ENCODE measurements at regions not wholly inside any gene's neighbourhood (a gene's known extent, or its start where the extent isn't known, plus 50 kb on each side); places are given as distances from the start of the nearest gene placed in this dataset.

GRCh38 chr6:11930240-11930639 lies 81.9 kb upstream of the HIVEP1 start:
- H2AFZ ChIP-seq (ENCODE audit: low read depth, low read length): no peak overlapping the region
- peaks cover 13% of the 10 kb centered on the region for H3K4me1 ChIP-seq (ENCODE audit: low read length)
- no peak overlapping the region for H3K9ac ChIP-seq (ENCODE audit: low read length)
- no peaks in the 10 kb centered on the region for H3K9me3 ChIP-seq (ENCODE audit: insufficient read depth, low read length)
- no peak overlapping the region for H3K4me3 ChIP-seq (ENCODE audit: low read length)
- no peaks in the 10 kb centered on the region for H3K79me2 ChIP-seq (ENCODE audit: low read length)
- H4K20me1 ChIP-seq (ENCODE audit: insufficient read depth, low read length): no peaks in the 10 kb centered on the region
- no peak overlapping the region for H3K4me2 ChIP-seq (ENCODE audit: low read length)
- H3K27ac ChIP-seq (ENCODE audit: low read length): no peak overlapping the region
- H3K27me3 ChIP-seq (ENCODE audit: low read depth, low read length): no peaks in the 10 kb centered on the region
- TF ChIP-seq EZH2phosphoT487 (IDR thresholded peaks at IDR 0.05; ENCODE audit: low read depth): no peak
- TF ChIP-seq CTCF (IDR thresholded peaks at IDR 0.05; ENCODE audit: low read depth, low read length): no peak
- H3K36me3 ChIP-seq (replicated peaks; ENCODE audit: low read depth, low read length): no peaks in the 10 kb centered on the region

GRCh38 chr6:11929241-11929835 lies 82.8 kb upstream of the HIVEP1 start:
- Histone ChIP-seq H3K36me3 (replicated peaks; ENCODE audit: low read depth, low read length) (no peaks in the 10 kb centered on the region), H3K9me3 (ENCODE audit: insufficient read depth, low read length) (no peaks in the 10 kb centered on the region), H3K27ac (ENCODE audit: low read length) (no peak overlapping the region), H3K4me1 (ENCODE audit: low read length) (peaks cover 13% of the 10 kb centered on the region), H4K20me1 (ENCODE audit: insufficient read depth, low read length) (no peaks in the 10 kb centered on the region), H2AFZ (ENCODE audit: low read depth, low read length) (no peak overlapping the region), H3K4me3 (ENCODE audit: low read length) (no peak overlapping the region), H3K79me2 (ENCODE audit: low read length) (no peaks in the 10 kb centered on the region), H3K27me3 (ENCODE audit: low read depth, low read length) (no peaks in the 10 kb centered on the region), H3K4me2 (ENCODE audit: low read length) (no peak overlapping the region), H3K9ac (ENCODE audit: low read length) (no peak overlapping the region)
- no peak for TF ChIP-seq CTCF (IDR thresholded peaks at IDR 0.05; ENCODE audit: low read depth, low read length)
- no peak for TF ChIP-seq EZH2phosphoT487 (IDR thresholded peaks at IDR 0.05; ENCODE audit: low read depth)

GRCh38 chr6:11926594-11927407 lies 85.3 kb upstream of the HIVEP1 start:
- Histone ChIP-seq H3K9me3 (ENCODE audit: insufficient read depth, low read length) (no peaks in the 10 kb centered on the region), H3K36me3 (replicated peaks; ENCODE audit: low read depth, low read length) (no peaks in the 10 kb centered on the region), H3K27ac (ENCODE audit: low read length) (no peak overlapping the region), H4K20me1 (ENCODE audit: insufficient read depth, low read length) (no peaks in the 10 kb centered on the region), H3K4me3 (ENCODE audit: low read length) (no peak overlapping the region), H2AFZ (ENCODE audit: low read depth, low read length) (no peak overlapping the region), H3K27me3 (ENCODE audit: low read depth, low read length) (no peaks in the 10 kb centered on the region), H3K79me2 (ENCODE audit: low read length) (no peaks in the 10 kb centered on the region), H3K4me1 (ENCODE audit: low read length) (peaks cover 13% of the 10 kb centered on the region), H3K9ac (ENCODE audit: low read length) (no peak overlapping the region), H3K4me2 (ENCODE audit: low read length) (no peak overlapping the region; the same call in 1 of the 2 replicates)
- TF ChIP-seq CTCF (IDR thresholded peaks at IDR 0.05; ENCODE audit: low read depth, low read length): no peak
- TF ChIP-seq EZH2phosphoT487 (IDR thresholded peaks at IDR 0.05; ENCODE audit: low read depth): no peak

- no peak overlapping the region for H2AFZ ChIP-seq (ENCODE audit: low read depth, low read length)
- H3K27me3 ChIP-seq (ENCODE audit: low read depth, low read length): no peaks in the 10 kb centered on the region
- H4K20me1 ChIP-seq (ENCODE audit: insufficient read depth, low read length): no peaks in the 10 kb centered on the region
- no peak overlapping the region for H3K9ac ChIP-seq (ENCODE audit: low read length)
- no peak overlapping the region for H3K4me2 ChIP-seq (ENCODE audit: low read length)
- no peaks in the 10 kb centered on the region for H3K36me3 ChIP-seq (replicated peaks; ENCODE audit: low read depth, low read length)
- no peaks in the 10 kb centered on the region for H3K9me3 ChIP-seq (ENCODE audit: insufficient read depth, low read length)
- TF ChIP-seq CTCF (IDR thresholded peaks at IDR 0.05; ENCODE audit: low read depth, low read length) (no peak), EZH2phosphoT487 (IDR thresholded peaks at IDR 0.05; ENCODE audit: low read depth) (no peak)
- H3K27ac ChIP-seq (ENCODE audit: low read length): no peak overlapping the region
- H3K79me2 ChIP-seq (ENCODE audit: low read length): no peaks in the 10 kb centered on the region
- H3K4me1 ChIP-seq (ENCODE audit: low read length): peaks cover 13% of the 10 kb centered on the region
- H3K4me3 ChIP-seq (ENCODE audit: low read length): no peak overlapping the region
Measured at GRCh38 chr6:11925805-11926204, 86.3 kb upstream of the HIVEP1 start.
